T follicular helper cell (primary cell): ENCODE measurements at regions not wholly inside any gene's neighbourhood (a gene's known extent, or its start where the extent isn't known, plus 50 kb on each side); places are given as distances from the start of the nearest gene placed in this dataset.
A peak's percentile ranks its signal among the peaks of the same experiment; 100 is the strongest.

Experiments
- DNase-seq: peaks from one replicate; pipeline ENCODE4 v3.0.0-alpha.2; 2020; ENCODE audit warnings: low read depth

- no peak for DNase-seq
These were observed 274.8 kb downstream of the LRFN2 start for GRCh38 chr6:40312213-40313015.

DNA sequence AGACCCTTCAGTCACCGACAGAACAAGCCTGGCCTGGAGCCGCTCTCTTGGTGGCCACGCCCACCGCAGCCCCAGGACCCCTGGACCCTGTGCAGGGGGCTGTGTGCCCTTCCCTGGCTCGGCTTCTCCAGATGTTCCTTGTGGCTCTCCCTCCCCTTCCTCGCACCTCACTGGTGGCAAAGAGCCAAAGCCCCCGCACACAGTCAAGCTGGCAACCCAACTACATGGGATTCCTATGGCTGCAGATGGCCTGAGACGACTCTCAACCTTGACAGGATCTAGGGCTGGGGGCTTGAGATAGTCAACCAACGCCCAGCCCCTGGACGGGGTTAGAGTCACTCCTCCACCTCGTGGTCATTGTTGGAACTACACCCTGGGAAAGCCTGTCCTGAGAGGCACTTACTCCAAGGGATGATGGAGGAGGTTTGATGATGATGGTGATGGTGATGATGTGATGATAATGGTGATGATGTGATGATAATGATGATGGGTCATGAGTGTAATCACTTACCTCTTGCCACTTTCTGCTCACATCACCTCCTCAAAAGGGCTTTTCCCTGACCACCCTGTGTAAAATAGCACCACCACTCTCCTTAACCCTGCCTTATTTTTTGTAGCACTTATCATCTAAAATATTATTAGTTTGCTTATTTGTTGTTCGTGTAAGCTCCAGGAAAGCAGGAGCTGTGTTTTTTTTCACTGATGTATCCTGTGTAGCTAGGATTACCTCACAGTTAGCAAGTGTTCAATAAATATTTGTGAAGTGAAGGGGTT lies 278.4 kb downstream of the LRFN2 start:
- DNase-seq: peak; percentile 17

GRCh38 chr6:40307712-40308111 lies 279.5 kb downstream of the LRFN2 start:
- DNase-seq: no peak

DNA sequence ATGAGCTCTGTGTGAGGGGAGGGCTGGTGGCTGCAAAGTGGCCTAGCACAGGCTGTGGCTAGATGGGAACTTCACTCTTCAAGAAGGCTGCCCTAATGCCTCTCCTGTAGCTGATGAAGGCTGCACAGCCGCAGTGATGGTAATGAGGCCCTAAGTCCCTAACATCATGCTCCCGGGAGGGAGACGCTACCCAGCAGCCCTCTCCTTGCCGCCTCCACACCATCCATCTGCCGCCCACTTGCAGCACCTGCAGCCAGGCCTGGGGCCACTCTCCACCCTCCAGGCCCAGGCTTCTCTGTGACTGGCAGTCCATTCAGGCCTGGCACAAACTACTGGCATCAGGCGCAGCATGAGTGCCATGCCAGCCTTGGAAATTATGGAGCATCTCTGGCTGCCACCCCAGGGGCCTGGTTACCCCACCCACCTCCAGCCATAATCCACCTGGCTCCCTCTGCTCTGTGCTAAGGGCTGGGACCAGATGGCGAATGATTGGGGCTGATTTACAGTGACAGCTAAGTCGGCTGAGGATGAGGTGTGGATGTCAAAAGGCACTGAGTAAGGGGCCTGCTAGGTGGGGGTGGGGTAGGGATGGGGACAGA lies 284.2 kb downstream of the LRFN2 start:
- no peak for DNase-seq

DNA sequence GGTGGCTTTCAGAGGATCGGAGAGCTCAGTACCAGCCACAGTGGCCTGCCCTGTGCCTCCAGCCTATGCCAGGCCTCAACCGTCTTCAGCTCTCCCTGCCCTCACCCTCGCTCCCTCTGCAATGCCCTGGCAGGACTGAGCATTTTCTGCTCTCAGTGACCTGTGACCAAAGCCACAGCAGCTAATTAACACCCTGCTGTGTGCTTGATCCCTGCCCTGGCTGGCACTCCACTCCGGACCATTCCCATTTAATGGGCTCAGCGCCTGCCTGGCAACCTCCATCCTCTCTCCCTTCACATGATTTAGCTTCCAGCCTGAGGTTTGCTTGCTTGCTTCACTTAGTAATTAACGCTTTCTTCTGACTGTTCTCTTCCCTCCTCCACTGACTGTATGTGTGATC lies 287.5 kb downstream of the LRFN2 start:
- DNase-seq: no peak

- DNase-seq: no peak
These were observed 289.0 kb downstream of the LRFN2 start for GRCh38 chr6:40298207-40298606.

DNA sequence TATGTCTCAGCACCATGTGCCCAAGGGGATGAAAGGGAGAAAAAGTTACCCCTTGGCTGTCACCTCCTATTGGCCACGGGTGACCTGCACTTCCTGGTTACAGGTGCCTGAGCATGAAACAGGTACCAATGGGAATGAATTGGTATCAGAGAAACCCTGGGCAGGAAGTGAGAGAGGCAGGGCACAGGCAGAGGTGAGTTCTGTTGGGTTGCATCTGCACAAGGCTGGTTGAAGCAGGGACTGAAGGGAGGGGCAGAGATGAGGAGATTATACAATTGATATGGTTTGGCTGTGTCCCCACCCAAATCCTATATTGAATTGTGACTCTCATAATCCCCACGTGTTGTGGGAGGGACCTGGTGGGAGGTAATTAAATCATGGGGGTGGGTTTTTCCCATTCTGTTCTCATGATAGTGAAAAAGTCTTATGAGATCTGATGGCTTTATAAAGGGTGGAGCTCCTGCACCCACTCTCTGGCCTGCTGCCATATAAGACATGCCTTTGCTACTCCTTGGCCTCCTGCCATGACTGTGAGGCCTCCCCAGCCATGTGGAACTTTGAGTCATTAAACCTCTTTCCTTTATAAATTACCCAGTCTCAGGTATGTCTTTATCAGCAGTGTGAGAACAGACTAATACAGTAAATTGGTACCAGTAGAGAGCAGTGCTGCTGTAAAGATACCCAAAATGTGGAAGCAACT lies 291.8 kb downstream of the LRFN2 start:
- DNase-seq: no peak

DNA sequence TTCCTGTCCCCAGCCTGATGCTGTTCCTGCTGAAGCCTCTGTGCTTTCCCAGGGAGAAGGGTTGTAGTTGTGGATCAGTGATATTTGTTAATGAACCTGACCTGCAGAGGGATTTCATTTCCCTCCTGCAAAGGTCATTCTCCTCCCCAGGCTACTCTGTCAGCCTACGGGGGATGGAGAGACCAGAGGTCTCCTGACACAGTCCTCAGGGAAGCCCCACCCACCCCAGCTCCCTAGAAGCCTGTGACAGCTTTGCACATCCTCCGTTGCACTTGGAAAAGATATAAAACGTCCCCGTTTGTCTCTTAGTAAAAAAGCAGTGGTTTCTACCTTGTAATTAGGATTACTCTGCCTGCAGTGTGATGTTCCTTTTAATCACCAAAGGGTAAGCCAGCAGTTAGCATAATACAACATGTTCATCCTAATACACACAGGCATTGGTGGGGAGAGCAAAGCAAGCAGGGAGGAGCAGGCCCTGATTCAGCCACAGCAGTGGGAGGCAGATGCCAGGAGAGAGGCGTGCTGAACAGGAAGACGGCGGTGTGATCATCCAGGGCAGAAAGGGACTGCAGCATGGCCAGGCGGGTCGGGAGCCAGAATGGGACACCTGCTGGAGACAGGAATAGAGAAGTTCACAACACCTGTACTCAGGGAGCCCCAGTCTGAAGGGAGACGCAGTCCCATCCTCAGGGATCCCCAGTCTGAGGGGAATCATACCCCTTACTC lies 293.5 kb downstream of the LRFN2 start:
- DNase-seq: no peak

- DNase-seq: no peak
These were observed 294.1 kb downstream of the LRFN2 start for GRCh38 chr6:40293060-40293459.

- DNase-seq: no peak
These were observed 296.3 kb downstream of the LRFN2 start for GRCh38 chr6:40290816-40291215.

DNA sequence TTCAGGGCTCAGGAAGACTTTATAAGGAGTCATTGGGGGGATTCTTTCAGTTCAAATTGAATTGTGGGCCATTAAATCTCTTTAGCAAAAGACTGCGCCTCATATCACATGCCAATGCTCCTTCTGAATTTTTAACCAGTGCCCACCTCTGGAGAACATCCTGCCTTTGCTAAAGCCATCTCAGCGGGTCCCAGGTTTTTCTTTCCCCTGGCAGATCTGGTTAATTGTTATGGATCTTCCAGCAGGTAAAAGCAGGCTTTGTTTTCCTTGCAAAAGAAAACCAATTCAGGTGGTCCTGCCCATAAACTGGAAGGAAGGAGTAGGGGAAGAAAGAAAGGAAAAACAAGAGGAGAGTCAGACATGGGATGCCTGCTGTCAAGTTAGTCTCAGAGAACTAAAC lies 298.2 kb downstream of the LRFN2 start:
- DNase-seq: no peak

DNA sequence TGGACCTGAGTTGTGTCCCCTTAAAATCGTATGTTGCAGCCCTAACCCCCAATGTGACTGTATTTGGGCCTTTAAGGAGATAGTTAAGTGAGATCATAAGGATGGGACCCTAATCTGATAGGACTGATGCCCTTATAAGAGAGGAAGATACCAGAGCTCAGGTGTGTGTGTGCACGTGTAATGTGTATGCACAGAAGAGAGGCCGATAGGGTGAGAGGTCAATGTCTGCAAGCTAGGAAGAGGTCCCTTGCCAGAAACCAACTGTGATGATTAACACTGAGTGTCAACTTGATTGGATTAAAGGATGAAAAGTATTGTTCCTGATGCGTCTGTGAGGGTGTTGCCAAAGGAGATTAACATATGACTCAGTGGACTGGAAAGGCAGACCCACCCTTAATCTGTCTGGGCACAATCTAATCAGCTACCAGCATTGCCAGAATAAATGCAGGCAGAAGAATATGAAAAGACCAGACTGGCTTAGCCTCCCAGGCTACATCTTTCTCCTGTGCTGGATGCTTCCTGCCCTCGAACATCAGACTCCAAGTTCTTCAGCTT lies 299.8 kb downstream of the LRFN2 start:
- DNase-seq: no peak

GRCh38 chr6:40286721-40287120 lies 300.4 kb downstream of the LRFN2 start:
- no peak for DNase-seq

GRCh38 chr6:40285996-40286395 lies 301.2 kb downstream of the LRFN2 start:
- no peak for DNase-seq

- DNase-seq: no peak
These were observed 301.6 kb downstream of the LRFN2 start for GRCh38 chr6:40285535-40285934.

- DNase-seq: no peak
These were observed 304.2 kb downstream of the LRFN2 start for GRCh38 chr6:40282986-40283385.

- DNase-seq: no peak
These were observed 305.8 kb downstream of the LRFN2 start for GRCh38 chr6:40281402-40281801.

DNA sequence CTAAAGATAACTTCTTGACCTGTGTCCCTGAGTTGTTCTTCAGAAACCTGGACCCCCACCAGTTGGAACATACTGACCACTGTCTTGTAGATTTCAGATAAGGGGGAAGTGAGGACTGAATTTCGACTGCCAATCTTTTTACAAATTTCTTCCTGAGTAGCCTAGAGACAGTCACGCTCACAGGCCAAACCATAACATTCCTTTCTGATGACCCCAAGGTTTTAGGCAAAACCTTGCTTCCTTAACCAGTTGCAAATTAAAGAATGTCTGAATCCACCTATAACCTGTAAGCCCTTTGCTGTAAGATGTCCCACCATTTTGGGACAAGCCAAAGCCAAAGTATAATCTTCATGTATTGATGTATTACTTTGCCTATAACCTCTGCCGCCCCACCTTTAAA lies 306.9 kb downstream of the LRFN2 start:
- DNase-seq: no peak

DNA sequence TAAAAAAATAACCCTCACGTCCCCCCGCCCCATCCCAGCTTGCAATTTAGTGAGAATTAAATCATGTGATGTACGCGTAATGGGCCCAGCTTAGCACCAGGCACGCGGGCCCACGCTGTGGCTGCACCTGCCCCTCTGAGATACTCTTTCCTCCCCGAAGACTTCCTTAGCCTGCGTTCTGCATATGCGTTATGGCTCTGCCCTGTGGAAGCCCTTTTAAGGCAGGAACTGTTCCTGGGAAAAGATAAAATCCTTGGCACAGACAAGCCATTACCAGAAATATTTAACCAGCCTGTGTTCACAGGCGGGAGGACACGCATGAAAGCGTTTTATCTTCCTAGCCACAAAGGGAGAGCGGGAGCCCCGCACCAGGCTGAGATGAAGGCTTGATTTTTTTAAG lies 311.0 kb downstream of the LRFN2 start:
- DNase-seq: no peak

- DNase-seq: no peak
These were observed 313.1 kb downstream of the LRFN2 start for GRCh38 chr6:40274058-40274457.

DNA sequence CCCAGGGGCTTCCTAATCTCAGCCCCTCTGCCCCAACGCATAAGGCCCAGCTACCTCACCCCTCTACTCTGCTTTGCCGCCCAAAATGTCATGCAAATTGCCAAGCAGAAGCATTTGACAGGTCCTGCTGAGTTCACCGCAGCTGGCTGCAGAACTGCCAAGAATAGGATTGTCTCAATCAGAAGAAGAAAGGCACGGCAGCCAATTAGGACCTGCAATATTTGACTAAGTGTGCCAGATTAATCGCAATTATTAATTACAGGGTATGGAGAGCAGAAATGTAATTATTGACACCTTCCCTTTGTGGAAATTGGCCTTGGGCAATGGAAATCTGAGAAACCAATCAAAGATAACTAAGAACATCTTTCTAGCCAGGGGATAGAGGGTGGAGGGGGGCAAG lies 318.6 kb downstream of the LRFN2 start:
- DNase-seq: no peak
